Stimulated activated CD8-positive, alpha-beta memory T cell treated with anti-CD3 and anti-CD28 coated beads, Interleukin-15, amount 100 ng/mL, for 48 hours (primary cell): ENCODE measurements at regions not wholly inside any gene's neighbourhood (a gene's known extent, or its start where the extent isn't known, plus 50 kb on each side); places are given as distances from the start of the nearest gene placed in this dataset.

Experiments
- DNase-seq, 2 donors: peaks; one replicate each; pipeline ENCODE4 v3.0.0-alpha.2; 2020; ENCODE audit warnings: low read depth in 2 of 2

GRCh38 chr20:23279836-23280235, 70.8 kb upstream of the NXT1 start:
- DNase-seq: no peak

GRCh38 chr20:23278172-23278571, 72.4 kb upstream of the NXT1 start:
- no peak for DNase-seq

GRCh38 chr20:23277316-23277715, 73.3 kb upstream of the NXT1 start:
- DNase-seq: no peak

GRCh38 chr20:23273776-23274175, 76.8 kb upstream of the NXT1 start:
- no peak for DNase-seq

GRCh38 chr20:23272176-23273029, 78.2 kb upstream of the NXT1 start:
- DNase-seq: no peak

- no peak for DNase-seq
Measured at GRCh38 chr20:23270382-23270911, 80.1 kb upstream of the NXT1 start.

GRCh38 chr20:23269954-23270353, 80.6 kb upstream of the NXT1 start:
- DNase-seq: no peak

- no peak for DNase-seq
Measured at GRCh38 chr20:23268792-23269354, 81.7 kb upstream of the NXT1 start.

GRCh38 chr20:23267909-23268308, 82.7 kb upstream of the NXT1 start:
- DNase-seq: no peak

GRCh38 chr20:23266530-23267398, 83.8 kb upstream of the NXT1 start:
- no peak for DNase-seq

GRCh38 chr20:23265226-23265625, 85.4 kb upstream of the NXT1 start:
- no peak for DNase-seq

GRCh38 chr20:23264545-23264944, 86.0 kb upstream of the NXT1 start:
- DNase-seq: no peak

GRCh38 chr20:23260181-23260840, 90.3 kb upstream of the NXT1 start:
- DNase-seq: no peak

GRCh38 chr20:23258747-23259121, 91.9 kb upstream of the NXT1 start:
- no peak for DNase-seq

- DNase-seq: no peak
Measured at GRCh38 chr20:23257848-23258746, 92.5 kb upstream of the NXT1 start.

GRCh38 chr20:23257106-23257761, 93.4 kb upstream of the NXT1 start:
- DNase-seq: no peak

GRCh38 chr20:23255716-23256385, 94.7 kb upstream of the NXT1 start:
- DNase-seq: no peak

- DNase-seq: no peak
Measured at GRCh38 chr20:23255106-23255505, 95.5 kb upstream of the NXT1 start.

- DNase-seq: no peak
Measured at GRCh38 chr20:23254505-23254904, 96.1 kb upstream of the NXT1 start.

- DNase-seq: no peak
Measured at GRCh38 chr20:23254034-23254433, 96.6 kb upstream of the NXT1 start.
